HEK293T (cell line): ENCODE measurements at regions not wholly inside any gene's neighbourhood (a gene's known extent, or its start where the extent isn't known, plus 50 kb on each side); places are given as distances from the start of the nearest gene placed in this dataset.

Experiments
- FOXM1 ChIP-seq: fragments of 450-650 bp; IDR thresholded peaks from 2 replicates; pipeline ENCODE4 v1.6.1; 2017; ENCODE audit warnings: mild to moderate bottlenecking, borderline replicate concordance
- SP1 ChIP-seq: fragments of 450-650 bp; IDR thresholded peaks from 2 replicates; pipeline ENCODE4 v1.6.1; 2017

DNA sequence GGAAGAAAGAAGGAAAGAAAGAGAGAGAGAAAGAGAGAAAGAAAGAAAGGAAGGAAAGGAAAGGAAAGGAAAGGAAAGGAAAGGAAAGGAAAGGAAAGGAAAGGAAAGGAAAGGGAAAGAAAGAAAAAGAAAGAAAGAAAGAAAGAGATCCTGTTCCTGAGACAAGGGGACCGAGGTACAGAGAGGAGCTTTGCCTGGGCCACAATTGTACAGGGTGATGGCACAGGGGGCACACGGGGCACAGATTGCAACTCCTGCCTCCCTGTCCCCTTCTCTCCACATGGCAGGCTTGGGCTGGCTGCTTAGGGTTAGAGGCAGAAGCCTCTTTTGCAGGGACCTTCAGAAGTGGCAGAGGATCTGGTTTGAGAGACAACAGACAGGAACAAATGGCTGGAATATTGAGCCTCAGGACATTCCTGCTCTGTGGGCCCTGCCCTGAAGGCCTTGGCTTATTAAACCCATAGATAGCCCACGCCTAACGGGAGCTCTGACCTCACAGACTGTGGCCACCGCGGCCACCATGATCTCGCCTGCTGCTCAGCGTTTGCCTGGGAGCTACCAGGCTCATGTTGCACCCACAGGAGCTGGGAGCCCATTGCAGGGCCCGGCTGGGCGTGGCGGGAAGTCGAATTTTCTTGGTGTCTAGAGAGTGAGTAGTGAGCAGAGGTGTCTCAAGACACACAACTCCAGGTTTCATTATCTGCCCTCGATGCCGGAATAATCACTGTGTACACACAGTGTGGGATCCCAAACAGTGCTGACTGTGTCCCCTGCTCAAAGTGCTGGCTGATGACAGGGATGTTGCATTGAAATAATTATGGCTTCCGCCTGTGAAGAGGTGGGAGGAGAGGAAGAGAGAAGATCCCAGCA, 147.9 kb upstream of the NCOR2 start:
- no peak for TF ChIP-seq FOXM1
- no peak for TF ChIP-seq SP1
